GM23248 (cell line): ENCODE measurements at regions not wholly inside any gene's neighbourhood (a gene's known extent, or its start where the extent isn't known, plus 50 kb on each side); places are given as distances from the start of the nearest gene placed in this dataset.

Experiments used
- DNase-seq: peaks from one replicate; pipeline ENCODE4 v3.0.0-alpha.2; 2015
- H2AFZ ChIP-seq: fragments of 200-600 bp; sonication (generic); 2 replicates; pipeline ENCODE4 v1.6.1; 2016; ENCODE audit warnings: antibody characterized with exemption
- H3F3A ChIP-seq: fragments of 200-600 bp; sonication (generic); 2 replicates; pipeline ENCODE4 v1.6.1; 2016; ENCODE audit warnings: mild to moderate bottlenecking, antibody characterized with exemption, mixed run types; ENCODE audit not compliant: insufficient read depth
- H3K27ac ChIP-seq: fragments of 200-600 bp; sonication (generic); 2 replicates; pipeline ENCODE4 v1.5.1; 2016; ENCODE audit warnings: mild to moderate bottlenecking
- H3K27me3 ChIP-seq: fragments of 200-600 bp; sonication (generic); replicated peaks from 2 replicates; pipeline ENCODE4 v1.6.1; 2016; ENCODE audit warnings: mild to moderate bottlenecking; ENCODE audit not compliant: insufficient read depth
- H3K36me3 ChIP-seq: fragments of 200-600 bp; sonication (generic); 2 replicates; pipeline ENCODE4 v1.6.1; 2016; ENCODE audit warnings: low read depth, mild to moderate bottlenecking
- H3K4me1 ChIP-seq: fragments of 200-600 bp; sonication (generic); 2 replicates; pipeline ENCODE4 v1.6.1; 2016; ENCODE audit warnings: mild to moderate bottlenecking; ENCODE audit not compliant: insufficient read depth
- H3K4me2 ChIP-seq: fragments of 200-600 bp; sonication (generic); one replicate; pipeline ENCODE4 v1.6.1; 2016; ENCODE audit warnings: mild to moderate bottlenecking; ENCODE audit not compliant: unreplicated experiment
- H3K4me3 ChIP-seq: fragments of 200-600 bp; sonication (generic); 2 replicates; pipeline ENCODE4 v1.5.1; 2016; ENCODE audit warnings: mild to moderate bottlenecking
- H3K79me2 ChIP-seq: fragments of 200-600 bp; sonication (generic); 2 replicates; pipeline ENCODE4 v1.6.1; 2016; ENCODE audit warnings: mild to moderate bottlenecking; ENCODE audit not compliant: insufficient read depth
- H3K9ac ChIP-seq: fragments of 200-600 bp; sonication (generic); 2 replicates; pipeline ENCODE4 v1.6.1; 2016; ENCODE audit warnings: mild to moderate bottlenecking
- H3K9me2 ChIP-seq: fragments of 200-600 bp; sonication (generic); 2 replicates; pipeline ENCODE4 v1.6.1; 2016; ENCODE audit warnings: mixed run types, mild to moderate bottlenecking, moderate library complexity; ENCODE audit not compliant: insufficient read depth
- H3K9me3 ChIP-seq: fragments of 200-600 bp; sonication (generic); one replicate; pipeline ENCODE4 v1.6.1; 2017; ENCODE audit warnings: low read depth
- H4K20me1 ChIP-seq: fragments of 200-600 bp; sonication (generic); 2 replicates; pipeline ENCODE4 v1.6.0; 2016; ENCODE audit not compliant: insufficient read depth
- EZH2 ChIP-seq: fragments of 200-600 bp; sonication (generic); IDR thresholded peaks from 2 replicates; pipeline ENCODE4 v1.6.1; 2018; ENCODE audit warnings: antibody characterized with exemption, mild to moderate bottlenecking; ENCODE audit not compliant: insufficient read depth, poor library complexity, severe bottlenecking
- EZH2phosphoT487 ChIP-seq: fragments of 200-600 bp; sonication (generic); IDR thresholded peaks from 2 replicates; pipeline ENCODE4 v1.6.1; 2018; ENCODE audit warnings: antibody characterized with exemption, moderate library complexity, mild to moderate bottlenecking, low read depth; ENCODE audit not compliant: insufficient read depth
- WGBS, 2 experiments: methylation state at CpG; one replicate each; pipeline ENCODE4 v1.1.6; 2015 to 2017; ENCODE audit warnings: low lambda C conversion rate in 2 of 2, low coverage in 1 of 2; ENCODE audit errors: missing lambda C conversion rate in 2 of 2; 5-methylcytosine and 5-hydroxymethylcytosine counted together
- in situ Hi-C: fragments of 300-500 bp; cut with MboI; formaldehyde crosslinking; loops from 2 replicates; pipeline ENCODE4 v1.15.0; 2020

DNA sequence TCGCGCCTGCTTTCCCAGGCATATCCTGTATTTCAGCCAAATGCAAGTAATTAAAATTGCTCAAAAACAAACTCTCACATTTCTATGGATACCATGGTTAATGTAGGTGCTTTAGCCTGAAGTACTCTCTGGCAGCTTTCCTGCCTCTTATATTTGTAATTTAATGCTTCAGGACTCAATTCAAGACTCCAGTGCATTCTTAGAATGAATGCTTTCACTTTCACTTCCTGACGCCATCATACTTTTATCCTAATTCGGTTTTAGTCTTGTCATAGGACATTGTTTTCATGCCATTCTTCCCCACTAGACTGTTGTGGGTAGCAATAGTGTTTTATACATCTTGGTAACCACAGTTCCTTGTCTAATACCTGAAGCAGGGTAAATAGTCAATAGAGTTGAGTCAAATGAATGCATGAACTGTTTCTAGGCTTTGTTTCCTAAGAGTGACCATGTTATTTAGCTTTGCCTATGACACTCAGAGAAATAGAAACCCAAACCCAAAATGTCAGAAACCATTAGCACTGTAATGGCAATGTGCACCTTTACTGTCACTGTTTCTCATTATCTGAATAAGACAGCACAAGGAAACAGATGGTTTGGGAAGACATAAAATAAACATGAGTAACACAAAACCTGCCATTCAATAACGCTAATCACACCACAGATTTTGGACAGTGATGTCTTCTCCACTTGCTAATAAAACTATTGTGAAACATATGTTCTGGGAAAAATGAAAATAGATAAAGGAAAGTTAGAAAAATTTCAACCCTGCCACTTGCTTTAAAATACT, 705.5 kb downstream of the CDH11 start:
- Histone ChIP-seq H2AFZ (peak overlapping the region; percentile 69), H3K27ac (peak overlapping the region; percentile 70), H3K9me3 (no peaks in the 10 kb centered on the region), H3K27me3 (no peaks in the 10 kb centered on the region), H3K79me2 (no peaks in the 10 kb centered on the region), H3K9ac (peak overlapping the region; percentile 23; the same call in 1 of the 2 replicates), H3K4me2 (peak overlapping the region; percentile 62), H3K9me2 (no peaks in the 10 kb centered on the region), H3K4me3 (peak overlapping the region; percentile 66), H3K4me1 (peaks cover 47% of the 10 kb centered on the region), H4K20me1 (no peaks in the 10 kb centered on the region), H3F3A (peaks cover 40% of the 10 kb centered on the region), H3K36me3 (no peaks in the 10 kb centered on the region)
- no peak for TF ChIP-seq EZH2phosphoT487
- TF ChIP-seq EZH2, result no peak
- WGBS, 2 experiments, result 39 to 42% methylated on average over 5 of the region's 5 CpGs
- peak; percentile 73 for DNase-seq
- in situ Hi-C loops, result no loop called here

DNA sequence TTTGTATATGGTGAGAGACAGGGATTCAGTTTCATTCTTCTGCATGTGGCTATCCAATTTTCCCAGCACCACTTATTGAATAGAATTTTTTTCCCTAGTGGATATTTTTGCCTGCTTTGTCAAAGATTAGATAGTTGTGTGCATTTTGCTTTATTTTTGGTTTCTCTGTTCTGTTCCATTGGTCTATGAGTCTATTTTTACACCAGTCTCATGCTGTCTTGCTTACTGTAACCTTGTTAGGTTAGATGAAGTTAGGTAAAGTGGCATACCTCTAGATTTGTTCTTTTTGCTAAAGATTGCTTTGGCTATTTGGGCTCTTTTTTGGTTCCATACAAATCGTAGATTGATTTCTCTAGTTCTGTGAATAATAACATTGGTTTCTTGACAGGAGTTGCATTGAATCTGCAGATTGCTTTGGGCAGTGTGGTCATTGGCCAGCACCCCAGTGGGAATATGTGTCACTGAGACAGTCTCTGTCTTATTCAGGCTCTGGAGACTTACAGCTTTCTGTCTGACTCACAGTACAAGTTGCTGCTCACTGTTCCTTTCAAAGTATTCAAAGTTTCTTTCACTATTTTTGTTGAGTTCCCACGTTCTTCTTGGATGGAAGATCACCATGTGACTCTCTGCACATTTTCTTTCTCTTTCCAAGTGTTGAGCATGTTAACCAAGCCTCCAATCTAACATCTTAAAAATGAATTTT, 709.1 kb downstream of the CDH11 start:
- H3K9me3 ChIP-seq, result no peaks in the 10 kb centered on the region
- peak; percentile 90 for DNase-seq

DNA sequence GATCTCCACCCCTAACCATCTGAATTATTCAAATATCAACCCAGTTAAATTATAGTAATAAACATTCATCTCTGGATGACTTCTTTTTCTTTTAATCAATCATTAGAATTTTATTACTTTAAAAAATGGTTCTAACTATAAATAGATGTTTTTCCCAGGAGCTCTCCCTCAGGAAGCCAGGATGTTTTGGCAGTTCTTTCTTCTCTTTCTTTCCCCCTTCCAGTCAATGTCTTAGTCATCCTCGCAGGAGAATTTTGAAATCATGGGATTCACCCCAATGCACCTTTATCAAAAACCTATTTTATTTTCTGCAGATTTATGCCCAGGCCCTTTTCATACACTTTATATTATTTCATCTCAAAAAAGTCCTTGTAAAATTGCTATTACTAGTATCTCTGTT, 711.6 kb downstream of the CDH11 start:
- DNase-seq, result peak; percentile 26
- H3K79me2 ChIP-seq, result no peaks in the 10 kb centered on the region
- H3K4me3 ChIP-seq, result no peak overlapping the region
- H3K9ac ChIP-seq, result no peak overlapping the region
- no peaks in the 10 kb centered on the region for H3K27me3 ChIP-seq
- TF ChIP-seq EZH2phosphoT487 (no peak), EZH2 (no peak)
- no peaks in the 10 kb centered on the region for H4K20me1 ChIP-seq
- peaks cover 20% of the 10 kb centered on the region for H3F3A ChIP-seq
- H3K27ac ChIP-seq, result peak overlapping the region; percentile 25
- H3K4me1 ChIP-seq, result peaks cover 32% of the 10 kb centered on the region
- H3K9me2 ChIP-seq, result no peaks in the 10 kb centered on the region
- no peaks in the 10 kb centered on the region for H3K36me3 ChIP-seq
- in situ Hi-C loops, result no loop called here
- WGBS, 2 experiments, result 8 to 17% methylated on average over 1 of the region's 1 CpG
- no peaks in the 10 kb centered on the region for H3K9me3 ChIP-seq
- H2AFZ ChIP-seq, result no peak overlapping the region
- no peak overlapping the region for H3K4me2 ChIP-seq

More for the DNA sequence above, 709.1 kb downstream of the CDH11 start:
- Histone ChIP-seq H3K27ac (peak overlapping the region; percentile 73), H3K4me2 (peak overlapping the region; percentile 55), H3K9ac (peak overlapping the region; percentile 32), H3K4me3 (0 out of 2 replicates have a peak overlapping the region, but pooled peaks have one; percentile 6), H3K9me2 (no peaks in the 10 kb centered on the region), H3K27me3 (no peaks in the 10 kb centered on the region), H3K36me3 (no peaks in the 10 kb centered on the region), H3K4me1 (peaks cover 52% of the 10 kb centered on the region), H2AFZ (0 out of 2 replicates have a peak overlapping the region, but pooled peaks have one; percentile 23), H4K20me1 (no peaks in the 10 kb centered on the region), H3K79me2 (no peaks in the 10 kb centered on the region), H3F3A (peaks cover 34% of the 10 kb centered on the region)
- in situ Hi-C loops, result no loop called here
- TF ChIP-seq EZH2 (no peak), EZH2phosphoT487 (no peak)
- 0% methylated on average over 2 of the region's 2 CpGs for WGBS, 2 experiments

DNA sequence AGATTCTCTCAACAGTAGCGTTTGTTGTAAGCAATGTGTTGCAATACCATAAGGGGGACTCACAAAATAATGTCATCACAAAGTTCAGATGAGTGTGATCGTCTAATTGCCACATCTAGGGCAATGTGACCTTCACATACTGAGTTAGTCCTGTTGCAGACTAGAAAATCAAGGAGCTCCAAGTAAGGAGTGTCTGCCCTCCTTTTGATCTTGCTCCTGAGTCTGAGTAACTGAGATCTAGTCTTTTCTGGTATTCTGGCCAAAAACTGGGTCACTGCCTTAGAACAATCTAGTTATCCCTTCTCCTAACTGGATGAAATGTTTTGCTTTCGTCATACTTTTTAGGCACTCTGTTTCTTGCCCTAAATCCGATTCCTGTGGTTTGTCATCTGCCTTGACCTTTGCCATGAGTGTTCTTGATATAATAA, 712.1 kb downstream of the CDH11 start:
- H3K9me2 ChIP-seq, result no peaks in the 10 kb centered on the region
- H3K27ac ChIP-seq, result peak overlapping the region; percentile 25
- TF ChIP-seq EZH2phosphoT487, result no peak
- no peak for TF ChIP-seq EZH2
- peak overlapping the region; percentile 24; the same call in 1 of the 2 replicates for H2AFZ ChIP-seq
- peak overlapping the region; percentile 28 for H3K4me2 ChIP-seq
- H4K20me1 ChIP-seq, result no peaks in the 10 kb centered on the region
- H3K4me3 ChIP-seq, result no peak overlapping the region
- peaks cover 20% of the 10 kb centered on the region for H3F3A ChIP-seq
- peak; percentile 62 for DNase-seq
- no peaks in the 10 kb centered on the region for H3K9me3 ChIP-seq
- no peaks in the 10 kb centered on the region for H3K36me3 ChIP-seq
- no peak overlapping the region for H3K9ac ChIP-seq
- in situ Hi-C loops, result no loop called here
- H3K79me2 ChIP-seq, result no peaks in the 10 kb centered on the region
- 16 to 32% methylated on average over 4 of the region's 4 CpGs for WGBS, 2 experiments
- no peaks in the 10 kb centered on the region for H3K27me3 ChIP-seq
- H3K4me1 ChIP-seq, result peaks cover 32% of the 10 kb centered on the region
